ENCODE measurements at regions not wholly inside any gene's neighbourhood (a gene's known extent, or its start where the extent isn't known, plus 50 kb on each side); places are given as distances from the start of the nearest gene placed in this dataset.

DNA sequence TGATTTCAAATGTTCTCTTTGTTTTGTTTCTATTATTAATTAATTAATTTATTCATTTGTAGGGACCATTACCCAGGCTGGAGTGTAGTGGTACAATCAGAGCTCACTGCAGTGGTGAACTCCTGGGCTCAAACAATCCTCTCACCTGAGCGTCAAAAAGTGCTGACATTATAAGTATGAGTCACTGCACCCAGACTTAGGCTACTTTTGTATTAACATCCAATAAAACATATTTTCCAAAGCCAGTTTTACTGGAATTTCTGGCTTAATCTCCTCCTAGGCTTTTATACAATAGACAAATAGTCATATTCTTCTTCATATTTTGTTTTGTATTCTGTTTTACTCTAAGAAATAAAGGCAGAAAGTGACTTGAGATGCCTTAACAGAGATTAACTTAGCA is 749.6 kb downstream of the SLC16A7 start:
- H3K79me2 ChIP-seq (ENCODE audit: insufficient read depth, low read depth, low read length), result no peaks in the 10 kb centered on the region
- no peaks in the 10 kb centered on the region for H3K36me3 ChIP-seq (ENCODE audit: insufficient read depth, low read length)
- ChIA-PET CTCF (ENCODE audit: unreplicated experiment) (no interaction called here), POLR2A (no interaction called here)
- H2AFZ ChIP-seq (ENCODE audit: low read length), result no peak overlapping the region
- H3K4me1 ChIP-seq (ENCODE audit: insufficient read depth, low read length, poor library complexity, severe bottlenecking), result no peaks in the 10 kb centered on the region
- intact Hi-C loops (cut with micrococcal nuclease; ENCODE audit: unreplicated experiment), result no loop called here
- no peaks in the 10 kb centered on the region for H4K20me1 ChIP-seq (ENCODE audit: insufficient read depth, low read length)
- H3K9me3 ChIP-seq (ENCODE audit: low read length), result no peaks in the 10 kb centered on the region
- TF ChIP-seq EZH2phosphoT487 (IDR thresholded peaks at IDR 0.05; ENCODE audit: borderline replicate concordance, low read depth, low read length), result no peak
- TF ChIP-seq, protein P1, sequence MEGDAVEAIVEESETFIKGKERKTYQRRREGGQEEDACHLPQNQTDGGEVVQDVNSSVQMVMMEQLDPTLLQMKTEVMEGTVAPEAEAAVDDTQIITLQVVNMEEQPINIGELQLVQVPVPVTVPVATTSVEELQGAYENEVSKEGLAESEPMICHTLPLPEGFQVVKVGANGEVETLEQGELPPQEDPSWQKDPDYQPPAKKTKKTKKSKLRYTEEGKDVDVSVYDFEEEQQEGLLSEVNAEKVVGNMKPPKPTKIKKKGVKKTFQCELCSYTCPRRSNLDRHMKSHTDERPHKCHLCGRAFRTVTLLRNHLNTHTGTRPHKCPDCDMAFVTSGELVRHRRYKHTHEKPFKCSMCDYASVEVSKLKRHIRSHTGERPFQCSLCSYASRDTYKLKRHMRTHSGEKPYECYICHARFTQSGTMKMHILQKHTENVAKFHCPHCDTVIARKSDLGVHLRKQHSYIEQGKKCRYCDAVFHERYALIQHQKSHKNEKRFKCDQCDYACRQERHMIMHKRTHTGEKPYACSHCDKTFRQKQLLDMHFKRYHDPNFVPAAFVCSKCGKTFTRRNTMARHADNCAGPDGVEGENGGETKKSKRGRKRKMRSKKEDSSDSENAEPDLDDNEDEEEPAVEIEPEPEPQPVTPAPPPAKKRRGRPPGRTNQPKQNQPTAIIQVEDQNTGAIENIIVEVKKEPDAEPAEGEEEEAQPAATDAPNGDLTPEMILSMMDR (conservative IDR thresholded peaks at IDR 0.05; ENCODE audit: low read length), result no peak
- no TSS peak for BruUV-seq (replicated peaks)
- no peak overlapping the region for H3K4me2 ChIP-seq (ENCODE audit: low read length)
- H3K9me2 ChIP-seq (ENCODE audit: insufficient read depth, low read length), result no peaks in the 10 kb centered on the region
- DNase-seq (ENCODE audit: low spot score), result no peak
- H3K4me3 ChIP-seq (ENCODE audit: low read depth, low read length, poor library complexity, severe bottlenecking), result no peak overlapping the region
- H3K27ac ChIP-seq (ENCODE audit: low read depth, low read length, poor library complexity, severe bottlenecking), result no peak overlapping the region

DNA sequence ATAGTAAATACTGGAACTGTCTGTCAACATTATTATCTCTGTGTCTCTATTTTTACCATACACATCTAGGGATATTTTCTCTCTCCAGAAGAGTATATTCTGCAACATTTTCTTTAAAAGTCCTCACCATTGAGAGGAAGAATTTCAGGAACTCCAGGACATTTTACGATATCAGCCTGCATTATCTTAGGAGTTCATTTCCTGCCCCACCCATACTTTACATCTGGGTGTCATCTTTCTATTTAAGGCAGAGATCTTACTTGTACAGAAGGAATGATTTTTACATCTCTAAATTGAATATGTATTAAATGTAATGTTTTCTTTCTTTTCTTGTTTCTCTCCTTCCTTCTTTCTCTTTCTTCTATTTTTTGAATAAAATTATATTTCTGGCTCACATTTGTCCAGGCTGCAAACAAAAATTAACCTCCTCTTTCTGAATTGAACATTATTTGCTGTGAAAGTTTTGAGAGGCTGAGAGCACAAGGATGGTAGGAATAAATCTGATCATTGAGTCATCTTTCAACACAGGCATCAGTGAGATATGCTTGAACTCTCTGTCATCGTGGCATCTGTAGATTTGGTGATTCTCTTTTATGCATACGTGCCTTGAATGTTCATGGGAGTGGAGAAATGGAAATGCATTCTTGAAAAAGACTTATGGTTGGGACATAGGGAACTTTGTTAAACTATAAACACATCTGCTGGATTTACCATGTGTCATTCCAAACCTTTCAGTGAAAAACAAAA is 753.6 kb downstream of the SLC16A7 start:
- Histone ChIP-seq H2AFZ (ENCODE audit: low read length) (no peak overlapping the region), H3K9me3 (ENCODE audit: low read length) (no peaks in the 10 kb centered on the region), H3K4me3 (ENCODE audit: low read depth, low read length, poor library complexity, severe bottlenecking) (no peak overlapping the region), H3K9me2 (ENCODE audit: insufficient read depth, low read length) (no peaks in the 10 kb centered on the region), H3K27ac (ENCODE audit: low read depth, low read length, poor library complexity, severe bottlenecking) (no peak overlapping the region), H3K4me2 (ENCODE audit: low read length) (no peak overlapping the region), H3K36me3 (ENCODE audit: insufficient read depth, low read length) (no peaks in the 10 kb centered on the region), H4K20me1 (ENCODE audit: insufficient read depth, low read length) (no peaks in the 10 kb centered on the region), H3K4me1 (ENCODE audit: insufficient read depth, low read length, poor library complexity, severe bottlenecking) (no peaks in the 10 kb centered on the region), H3K79me2 (ENCODE audit: insufficient read depth, low read depth, low read length) (no peaks in the 10 kb centered on the region)
- ChIA-PET CTCF (ENCODE audit: unreplicated experiment) (no interaction called here), POLR2A (interaction anchor here (1.4 kb wide), 1 partner anchor 15 kb away, joined by 4 read pairs; no protein-coding TSS in a partner anchor)
- no TSS peak for BruUV-seq (replicated peaks)
- no peak for TF ChIP-seq EZH2phosphoT487 (IDR thresholded peaks at IDR 0.05; ENCODE audit: borderline replicate concordance, low read depth, low read length)
- TF ChIP-seq, protein P1 (conservative IDR thresholded peaks at IDR 0.05; ENCODE audit: low read length), result no peak
- intact Hi-C loops (cut with micrococcal nuclease; ENCODE audit: unreplicated experiment), result no loop called here
- no peak for DNase-seq (ENCODE audit: low spot score)

DNA sequence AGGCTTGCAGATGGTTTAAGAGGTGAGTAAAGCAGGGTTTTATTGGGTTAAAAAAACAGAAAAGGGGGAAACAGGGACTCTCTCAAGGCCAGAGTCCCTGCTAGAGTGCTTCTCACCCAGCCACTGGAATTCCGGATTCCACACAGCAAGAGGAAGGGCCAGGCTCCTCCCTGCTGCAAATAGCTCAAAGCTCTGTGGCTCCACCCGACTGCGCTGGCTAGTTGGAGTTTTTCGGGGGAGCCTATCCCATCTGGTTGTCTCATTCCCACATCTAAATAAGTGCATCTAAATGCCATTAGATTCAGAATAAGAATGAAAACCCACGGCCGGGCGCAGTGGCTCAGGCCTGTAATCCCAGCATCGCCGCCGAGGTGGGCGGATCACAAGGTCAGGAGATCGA is 791.5 kb downstream of the SLC16A7 start:
- no peak overlapping the region for H3K27ac ChIP-seq (ENCODE audit: low read depth, low read length, poor library complexity, severe bottlenecking)
- TF ChIP-seq EZH2phosphoT487 (IDR thresholded peaks at IDR 0.05; ENCODE audit: borderline replicate concordance, low read depth, low read length), result no peak
- TF ChIP-seq, protein P1 (conservative IDR thresholded peaks at IDR 0.05; ENCODE audit: low read length), result no peak
- H3K4me1 ChIP-seq (ENCODE audit: insufficient read depth, low read length, poor library complexity, severe bottlenecking), result no peaks in the 10 kb centered on the region
- POLR2A ChIA-PET, result no interaction called here
- H3K36me3 ChIP-seq (ENCODE audit: insufficient read depth, low read length), result no peaks in the 10 kb centered on the region
- BruUV-seq (replicated peaks), result no TSS peak
- no peak for DNase-seq (ENCODE audit: low spot score)
- CTCF ChIA-PET (ENCODE audit: unreplicated experiment), result no interaction called here
- intact Hi-C loops (cut with micrococcal nuclease; ENCODE audit: unreplicated experiment), result no loop called here
- no peaks in the 10 kb centered on the region for H3K79me2 ChIP-seq (ENCODE audit: insufficient read depth, low read depth, low read length)
- no peaks in the 10 kb centered on the region for H3K9me2 ChIP-seq (ENCODE audit: insufficient read depth, low read length)
- H3K9me3 ChIP-seq (ENCODE audit: low read length), result no peaks in the 10 kb centered on the region
- no peak overlapping the region for H3K4me3 ChIP-seq (ENCODE audit: low read depth, low read length, poor library complexity, severe bottlenecking)
- no peak overlapping the region for H3K4me2 ChIP-seq (ENCODE audit: low read length)
- no peaks in the 10 kb centered on the region for H4K20me1 ChIP-seq (ENCODE audit: insufficient read depth, low read length)
- H2AFZ ChIP-seq (ENCODE audit: low read length), result no peak overlapping the region

All from OCI-LY7 (cell line).